ENCODE measurements at regions not wholly inside any gene's neighbourhood (a gene's known extent, or its start where the extent isn't known, plus 50 kb on each side); places are given as distances from the start of the nearest gene placed in this dataset.

GRCh38 chr15:93317772-93318171 lies 228.8 kb upstream of the RGMA start:
- no peak for DNase-seq (ENCODE audit: low spot score)

- DNase-seq (ENCODE audit: low spot score) = no peak
Measured at GRCh38 chr15:93314245-93314644, 225.2 kb upstream of the RGMA start.

DNA sequence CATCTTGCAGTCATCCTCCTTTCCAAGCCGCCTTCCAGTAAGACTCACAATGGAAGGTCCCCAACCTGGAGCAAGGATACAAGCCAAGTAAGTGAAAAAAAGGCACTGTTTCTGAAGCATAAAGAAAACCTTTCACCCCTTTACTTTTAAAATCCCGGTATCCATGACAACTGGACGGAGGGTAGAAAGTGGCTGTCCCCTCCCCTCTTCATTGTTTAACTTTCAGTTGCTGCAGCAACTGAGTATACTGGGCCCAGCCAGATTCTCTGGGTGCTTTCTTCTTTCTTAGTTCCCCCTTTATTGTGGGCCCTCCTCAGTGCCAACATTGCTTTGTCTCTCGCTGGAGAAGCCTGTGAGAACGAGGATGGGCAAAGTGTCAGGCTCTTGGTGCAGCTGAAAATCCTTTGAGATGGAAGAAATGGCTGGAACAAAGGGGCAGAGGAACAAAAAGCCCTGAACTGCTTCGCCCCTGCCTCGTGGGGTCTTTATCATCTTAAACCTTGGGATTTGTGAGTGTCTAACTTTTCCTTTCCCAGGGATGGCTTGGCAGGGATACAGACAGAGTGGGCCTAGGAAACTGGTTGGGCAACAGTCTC lies 224.0 kb upstream of the RGMA start:
- no peak for DNase-seq (ENCODE audit: low spot score)

GRCh38 chr15:93311620-93312019 lies 222.6 kb upstream of the RGMA start:
- DNase-seq (ENCODE audit: low spot score) = no peak

DNA sequence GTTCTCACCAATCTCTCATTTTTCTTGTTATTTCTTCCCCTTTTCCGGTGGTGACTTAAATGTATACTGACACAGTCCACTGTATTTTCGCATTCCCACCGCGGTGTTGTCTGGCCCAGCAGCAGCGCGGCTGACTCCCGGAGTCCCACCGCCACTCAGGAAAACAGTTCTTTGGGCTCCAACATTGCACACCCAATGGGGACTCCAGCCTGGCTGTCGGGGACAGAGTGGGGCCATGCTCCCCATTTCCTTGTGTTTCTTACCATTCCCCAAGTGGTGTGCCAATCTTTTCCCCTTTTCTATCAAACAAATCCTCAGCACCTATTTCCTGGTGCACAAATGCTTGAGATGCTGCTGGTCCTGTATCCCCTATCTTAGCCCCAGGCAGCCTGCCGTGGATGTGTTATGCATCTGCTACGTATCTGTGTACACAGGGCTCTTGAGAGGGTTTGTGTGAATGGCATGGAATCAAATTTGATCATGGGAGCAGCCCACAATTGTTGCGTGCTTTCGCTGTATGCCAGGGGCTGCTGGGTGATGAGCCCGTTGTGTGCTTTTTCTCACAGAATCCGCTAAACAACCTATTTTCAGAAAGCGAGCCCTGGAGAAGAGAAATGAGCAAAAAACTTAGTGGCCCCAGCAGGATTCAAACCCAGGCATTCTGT lies 219.1 kb upstream of the RGMA start:
- DNase-seq (ENCODE audit: low spot score) = no peak

DNA sequence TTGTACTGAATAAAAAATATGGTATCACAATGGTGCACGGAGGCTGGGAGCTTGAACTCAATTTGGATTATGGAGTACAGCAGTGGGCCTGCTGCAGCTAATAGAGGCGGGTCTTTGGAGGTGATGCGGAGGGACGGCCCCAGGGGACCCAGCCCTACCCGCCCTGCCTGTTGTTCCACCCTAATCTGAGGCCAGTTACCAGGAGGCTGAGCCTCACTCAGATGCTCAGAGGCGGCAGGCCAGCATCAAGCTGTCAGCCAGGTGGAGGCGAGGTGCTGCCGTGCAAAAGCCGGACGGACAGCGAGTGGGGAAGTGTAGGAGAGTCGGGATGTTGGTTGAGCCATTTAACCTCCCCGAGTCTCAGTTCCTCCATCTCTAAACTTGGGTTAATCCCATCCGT lies 218.5 kb upstream of the RGMA start:
- DNase-seq (ENCODE audit: low spot score) = no peak

- no peak for DNase-seq (ENCODE audit: low spot score)
Measured at GRCh38 chr15:93305306-93305705, 216.3 kb upstream of the RGMA start.

DNA sequence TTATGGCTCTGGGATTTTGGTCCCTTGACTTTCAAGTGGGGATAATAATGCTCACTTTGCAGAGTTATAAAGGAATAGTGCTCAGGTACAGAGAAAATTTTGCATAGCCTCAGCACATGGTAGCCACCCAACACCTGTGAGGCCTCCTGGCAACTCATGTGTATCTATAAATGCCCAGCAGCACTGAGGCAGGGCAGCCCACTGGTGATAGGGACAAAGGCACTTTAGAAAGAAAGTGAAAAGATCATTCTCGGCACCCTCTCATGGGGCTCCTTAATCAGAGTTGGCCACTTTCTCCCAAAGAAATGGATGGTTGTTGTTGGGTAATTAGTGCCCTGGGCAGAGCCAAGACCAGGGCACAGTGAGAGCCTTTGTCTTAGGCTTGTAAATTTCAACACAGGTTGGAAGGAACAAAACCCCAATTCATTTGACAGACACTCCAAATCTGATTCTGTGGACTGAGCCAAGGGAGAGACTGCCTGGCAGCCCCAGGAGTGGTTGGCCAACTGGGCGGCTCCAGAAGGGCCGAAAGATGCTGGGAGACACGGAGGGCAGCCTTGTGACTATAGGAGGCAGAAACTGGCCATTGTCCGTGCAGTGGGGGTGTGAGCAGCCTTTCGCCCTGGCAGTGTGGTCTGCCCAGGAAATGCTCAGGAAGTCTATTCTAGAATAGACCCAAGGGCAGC lies 213.2 kb upstream of the RGMA start:
- DNase-seq (ENCODE audit: low spot score) = no peak

DNA sequence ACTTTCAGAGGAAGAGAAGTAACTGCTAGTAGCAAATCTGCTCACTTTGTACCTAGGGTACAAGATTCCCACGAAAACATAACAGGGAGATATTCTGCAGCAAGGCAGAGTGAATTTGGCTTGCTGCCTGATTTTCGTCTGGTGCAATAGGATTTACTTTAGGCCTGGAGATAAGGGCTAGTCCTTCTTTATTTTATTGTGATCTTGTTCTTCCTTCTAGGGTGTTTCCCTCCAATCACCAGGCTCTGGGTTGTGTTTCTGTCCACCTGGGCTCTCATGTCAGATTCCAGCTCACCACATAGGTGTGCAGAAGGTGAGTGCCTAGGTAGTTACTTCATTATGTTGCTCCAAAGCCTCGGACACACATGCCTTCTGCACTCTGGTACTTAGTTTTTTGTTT lies 211.8 kb upstream of the RGMA start:
- no peak for DNase-seq (ENCODE audit: low spot score)

GRCh38 chr15:93299675-93300074 lies 210.7 kb upstream of the RGMA start:
- no peak for DNase-seq (ENCODE audit: low spot score)

GRCh38 chr15:93298901-93299300 lies 209.9 kb upstream of the RGMA start:
- no peak for DNase-seq (ENCODE audit: low spot score)

- no peak for DNase-seq (ENCODE audit: low spot score)
Measured at GRCh38 chr15:93296759-93297500, 207.9 kb upstream of the RGMA start.

DNA sequence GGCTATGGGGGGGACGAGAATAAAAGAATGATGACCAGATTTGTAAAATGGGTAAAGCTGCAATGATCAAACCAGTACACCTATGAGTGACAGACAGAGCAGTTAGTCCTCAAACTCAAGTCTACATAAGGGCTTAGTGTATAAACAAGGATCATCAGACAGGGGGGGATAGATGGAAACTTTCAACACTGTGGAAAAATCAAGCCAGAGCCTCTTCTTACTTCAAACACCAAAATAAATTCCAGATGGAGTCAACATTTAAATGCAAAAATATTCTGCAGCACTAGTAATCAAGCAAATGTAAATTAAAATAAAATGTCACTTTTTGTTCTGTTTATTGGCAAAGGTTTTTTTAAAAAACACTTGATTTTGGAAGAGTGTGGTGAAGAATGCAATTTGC lies 205.9 kb upstream of the RGMA start:
- no peak for DNase-seq (ENCODE audit: low spot score)

- DNase-seq (ENCODE audit: low spot score) = no peak
Measured at GRCh38 chr15:93294066-93294465, 205.1 kb upstream of the RGMA start.

GRCh38 chr15:93291380-93291779 lies 202.4 kb upstream of the RGMA start:
- no peak for DNase-seq (ENCODE audit: low spot score)

GRCh38 chr15:93290618-93290946 lies 201.6 kb upstream of the RGMA start:
- no peak for DNase-seq (ENCODE audit: low spot score)

- DNase-seq (ENCODE audit: low spot score) = no peak
Measured at GRCh38 chr15:93289941-93290617, 201.1 kb upstream of the RGMA start.

DNA sequence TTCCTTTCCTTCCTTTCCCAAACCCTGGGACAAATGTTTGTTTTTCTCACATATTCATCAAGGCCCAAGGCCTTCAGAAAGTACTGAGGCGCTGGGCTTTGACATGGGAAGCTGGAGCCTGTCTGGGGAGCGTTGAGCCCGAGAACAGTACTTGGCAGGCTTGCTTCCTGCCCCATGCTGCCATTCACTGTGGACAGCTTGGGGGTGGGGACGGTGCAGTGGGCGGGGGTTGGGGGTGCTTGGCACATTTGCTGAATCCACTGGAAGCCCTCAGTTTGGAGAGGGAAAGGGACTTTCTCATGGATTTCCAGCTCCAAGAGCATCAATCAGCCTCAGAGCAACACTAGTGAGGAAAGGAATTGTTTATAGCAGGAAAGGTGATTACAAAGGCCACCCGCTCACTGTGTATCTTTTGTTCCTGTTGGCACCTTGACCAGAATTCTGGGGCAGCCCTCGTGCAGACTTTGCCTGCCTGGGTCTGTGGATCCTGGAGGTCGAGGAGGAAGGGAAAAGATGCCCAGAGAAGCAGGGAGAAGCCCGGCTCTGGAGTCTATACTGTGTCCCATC lies 199.8 kb upstream of the RGMA start:
- no peak for DNase-seq (ENCODE audit: low spot score)

GRCh38 chr15:93286446-93286845 lies 197.4 kb upstream of the RGMA start:
- no peak for DNase-seq (ENCODE audit: low spot score)

- no peak for DNase-seq (ENCODE audit: low spot score)
Measured at GRCh38 chr15:93283854-93284253, 194.8 kb upstream of the RGMA start.

- no peak for DNase-seq (ENCODE audit: low spot score)
Measured at GRCh38 chr15:93282808-93283207, 193.8 kb upstream of the RGMA start.

DNA sequence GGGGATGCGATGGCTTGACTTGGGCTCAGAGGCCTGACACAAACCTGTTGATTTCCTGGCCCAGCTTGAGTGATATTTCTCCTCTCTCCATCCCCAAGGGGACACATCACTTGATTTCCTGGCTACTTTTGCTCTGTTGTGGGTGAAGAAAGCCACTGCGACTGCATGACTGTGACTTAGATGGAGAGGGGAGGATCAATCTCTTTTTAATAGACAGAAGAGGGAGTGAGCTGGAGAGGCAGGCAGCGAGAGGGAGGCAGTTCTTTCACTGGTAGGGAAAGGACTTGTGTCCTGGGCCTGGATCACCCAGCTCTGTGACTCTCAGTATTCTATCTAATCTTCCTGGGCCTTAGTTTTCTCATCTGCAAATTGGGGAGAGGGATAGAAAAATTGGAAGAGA lies 189.8 kb upstream of the RGMA start:
- DNase-seq (ENCODE audit: low spot score) = no peak

Measured in RKO (cell line).